GM19328 (cell line): ENCODE measurements at regions not wholly inside any gene's neighbourhood (a gene's known extent, or its start where the extent isn't known, plus 50 kb on each side); places are given as distances from the start of the nearest gene placed in this dataset.

Source experiments
- ATAC-seq: cut with Tn5 transposase; IDR thresholded peaks from one replicate; pipeline ENCODE4 v1.9.1; 2021; ENCODE audit warnings: mild to moderate bottlenecking, moderate library complexity; ENCODE audit not compliant: unreplicated experiment

- ATAC-seq: no peak
These were observed 221.6 kb upstream of the LCORL start for GRCh38 chr4:18242919-18243693.

GRCh38 chr4:18241727-18242126 is 220.2 kb upstream of the LCORL start:
- no peak for ATAC-seq

GRCh38 chr4:18234108-18234507 is 212.6 kb upstream of the LCORL start:
- no peak for ATAC-seq

GRCh38 chr4:18231726-18232125 is 210.2 kb upstream of the LCORL start:
- ATAC-seq: no peak

- ATAC-seq: no peak
These were observed 206.3 kb upstream of the LCORL start for GRCh38 chr4:18227880-18228279.

- ATAC-seq: no peak
These were observed 193.0 kb upstream of the LCORL start for GRCh38 chr4:18214411-18215055.

GRCh38 chr4:18213576-18214198 is 192.1 kb upstream of the LCORL start:
- ATAC-seq: no peak

- ATAC-seq: no peak
These were observed 187.9 kb upstream of the LCORL start for GRCh38 chr4:18209448-18209847.

- ATAC-seq: no peak
These were observed 182.4 kb upstream of the LCORL start for GRCh38 chr4:18203966-18204365.

GRCh38 chr4:18202486-18202885 is 180.9 kb upstream of the LCORL start:
- no peak for ATAC-seq

GRCh38 chr4:18201885-18202284 is 180.3 kb upstream of the LCORL start:
- ATAC-seq: no peak

- ATAC-seq: no peak
These were observed 177.1 kb upstream of the LCORL start for GRCh38 chr4:18198653-18199052.

- ATAC-seq: no peak
These were observed 175.9 kb upstream of the LCORL start for GRCh38 chr4:18197467-18197866.

- no peak for ATAC-seq
These were observed 172.7 kb upstream of the LCORL start for GRCh38 chr4:18194278-18194677.

- no peak for ATAC-seq
These were observed 171.3 kb upstream of the LCORL start for GRCh38 chr4:18192901-18193300.

- no peak for ATAC-seq
These were observed 163.9 kb upstream of the LCORL start for GRCh38 chr4:18185491-18185890.

- no peak for ATAC-seq
These were observed 159.3 kb upstream of the LCORL start for GRCh38 chr4:18180892-18181291.

GRCh38 chr4:18180122-18180521 is 158.6 kb upstream of the LCORL start:
- ATAC-seq: no peak

- no peak for ATAC-seq
These were observed 150.3 kb upstream of the LCORL start for GRCh38 chr4:18171896-18172295.

GRCh38 chr4:18167831-18168230 is 146.3 kb upstream of the LCORL start:
- ATAC-seq: no peak

- no peak for ATAC-seq
These were observed 145.4 kb upstream of the LCORL start for GRCh38 chr4:18166925-18167324.

- no peak for ATAC-seq
These were observed 140.9 kb upstream of the LCORL start for GRCh38 chr4:18162453-18162852.
